ENCODE measurements at regions not wholly inside any gene's neighbourhood (a gene's known extent, or its start where the extent isn't known, plus 50 kb on each side); places are given as distances from the start of the nearest gene placed in this dataset.
"Not testable (repeated sequence)": the region's sequence is repeated elsewhere in the genome, so short reads cannot be mapped to it uniquely, and the experiment has no call there.

DNA sequence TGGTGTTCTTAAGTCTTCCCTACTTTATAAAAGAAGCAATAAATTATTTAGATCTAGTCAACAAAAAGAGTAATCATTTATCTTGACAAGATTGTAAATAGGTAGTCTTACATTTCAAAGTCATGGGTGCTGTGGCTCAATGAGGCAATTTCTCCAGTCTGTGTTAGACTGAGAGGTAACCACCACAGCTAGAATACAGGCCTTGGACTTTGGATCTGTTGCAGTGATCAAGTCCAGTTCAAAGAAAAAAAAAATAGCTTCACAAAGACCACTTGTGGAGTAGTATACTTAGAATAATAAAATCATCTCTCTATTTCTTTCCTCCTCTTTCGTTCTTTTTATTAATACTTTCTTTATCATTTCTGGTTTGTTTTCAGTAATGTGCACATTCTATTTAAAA is 93.1 kb upstream of the FSIP2 start:
- H3K9me3 Mint-ChIP-seq, result peaks cover 11% of the 10 kb centered on the region
- DNase-seq (ENCODE audit: low spot score) (no peak), ATAC-seq (no peak)
- H3K27me3 Mint-ChIP-seq, result no peaks in the 10 kb centered on the region
- H3K4me3 Mint-ChIP-seq, result no peak overlapping the region
- peaks cover 6% of the 10 kb centered on the region for H3K36me3 Mint-ChIP-seq
- H3K4me1 Mint-ChIP-seq (ENCODE audit: low read depth in 2 of 2), result no peaks in the 10 kb centered on the region
- H3K27ac Mint-ChIP-seq, result no peak overlapping the region

DNA sequence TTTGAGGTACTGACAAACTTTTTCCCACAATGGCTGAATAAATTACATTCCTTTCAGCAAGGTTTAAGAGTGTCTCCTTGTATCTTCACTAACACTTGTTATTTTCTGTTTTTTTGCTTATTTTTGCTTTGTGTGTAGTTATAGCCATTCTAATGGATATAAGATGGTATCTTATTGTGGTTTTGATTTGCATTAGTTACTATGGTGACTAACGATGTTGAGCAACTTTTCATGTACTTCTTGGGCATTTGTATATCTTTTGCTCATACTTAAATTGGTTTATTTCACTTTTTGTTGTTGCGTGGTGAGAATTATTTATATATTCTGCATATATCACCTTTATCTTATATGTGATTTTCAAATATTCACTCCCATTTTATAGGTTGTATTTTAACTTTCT is 79.9 kb upstream of the FSIP2 start:
- no peaks in the 10 kb centered on the region for H3K36me3 Mint-ChIP-seq
- no peak overlapping the region for H3K4me3 Mint-ChIP-seq
- ATAC-seq (no peak), DNase-seq (ENCODE audit: low spot score) (no peak)
- no peaks in the 10 kb centered on the region for H3K4me1 Mint-ChIP-seq (ENCODE audit: low read depth in 2 of 2)
- H3K27me3 Mint-ChIP-seq, result no peaks in the 10 kb centered on the region
- H3K9me3 Mint-ChIP-seq, result peaks cover 6% of the 10 kb centered on the region
- no peak overlapping the region for H3K27ac Mint-ChIP-seq

DNA sequence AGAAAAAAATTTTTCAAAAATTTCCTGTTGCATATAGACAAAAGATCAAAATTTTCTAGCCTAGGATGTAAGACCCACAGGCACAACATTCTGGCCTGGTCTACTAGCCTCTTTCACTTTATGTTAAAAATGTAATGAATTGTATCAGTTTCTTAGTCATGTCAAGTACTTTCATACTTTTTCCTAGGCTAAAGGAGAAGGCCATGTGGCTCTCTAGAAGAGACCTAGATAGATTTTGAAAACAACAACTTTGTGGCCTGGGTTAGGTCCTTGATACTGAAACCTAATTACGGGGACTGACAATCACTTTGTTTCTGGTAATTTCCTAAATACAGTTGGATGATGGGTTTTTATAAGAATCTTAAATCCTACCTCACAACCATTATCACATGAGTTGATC is 74.8 kb upstream of the FSIP2 start:
- H3K9me3 Mint-ChIP-seq, result peaks cover 21% of the 10 kb centered on the region

DNA sequence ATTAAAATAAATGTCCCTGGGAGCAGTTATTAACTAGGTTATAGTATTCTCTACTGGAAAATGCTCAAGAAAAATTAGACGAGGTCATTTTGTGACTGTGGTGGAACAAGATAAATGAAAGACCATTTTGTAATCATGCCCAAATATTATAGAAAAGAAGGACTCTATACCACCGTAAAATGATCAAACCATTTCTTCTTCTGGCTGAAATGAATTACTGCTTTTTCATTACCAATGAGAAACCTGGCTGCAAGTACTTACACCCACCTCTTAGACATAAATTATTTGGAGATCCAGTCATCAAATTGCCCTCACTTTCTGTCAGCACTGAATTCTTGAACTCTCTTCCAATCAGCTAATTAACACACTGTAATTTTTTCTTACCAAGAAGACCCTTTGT is 74.2 kb upstream of the FSIP2 start:
- Mint-ChIP-seq H3K27me3 (no peaks in the 10 kb centered on the region), H3K36me3 (no peaks in the 10 kb centered on the region), H3K4me3 (no peak overlapping the region), H3K9me3 (peaks cover 21% of the 10 kb centered on the region), H3K4me1 (ENCODE audit: low read depth in 2 of 2) (no peaks in the 10 kb centered on the region), H3K27ac (no peak overlapping the region)
- no peak for ATAC-seq
- no peak for DNase-seq (ENCODE audit: low spot score)

More for the DNA sequence above, 74.8 kb upstream of the FSIP2 start:
- H3K4me3 Mint-ChIP-seq, result no peak overlapping the region
- H3K27me3 Mint-ChIP-seq, result no peaks in the 10 kb centered on the region
- ATAC-seq, result no peak
- H3K27ac Mint-ChIP-seq, result no peak overlapping the region
- no peaks in the 10 kb centered on the region for H3K4me1 Mint-ChIP-seq (ENCODE audit: low read depth in 2 of 2)
- H3K36me3 Mint-ChIP-seq, result no peaks in the 10 kb centered on the region
- no peak for DNase-seq (ENCODE audit: low spot score)

DNA sequence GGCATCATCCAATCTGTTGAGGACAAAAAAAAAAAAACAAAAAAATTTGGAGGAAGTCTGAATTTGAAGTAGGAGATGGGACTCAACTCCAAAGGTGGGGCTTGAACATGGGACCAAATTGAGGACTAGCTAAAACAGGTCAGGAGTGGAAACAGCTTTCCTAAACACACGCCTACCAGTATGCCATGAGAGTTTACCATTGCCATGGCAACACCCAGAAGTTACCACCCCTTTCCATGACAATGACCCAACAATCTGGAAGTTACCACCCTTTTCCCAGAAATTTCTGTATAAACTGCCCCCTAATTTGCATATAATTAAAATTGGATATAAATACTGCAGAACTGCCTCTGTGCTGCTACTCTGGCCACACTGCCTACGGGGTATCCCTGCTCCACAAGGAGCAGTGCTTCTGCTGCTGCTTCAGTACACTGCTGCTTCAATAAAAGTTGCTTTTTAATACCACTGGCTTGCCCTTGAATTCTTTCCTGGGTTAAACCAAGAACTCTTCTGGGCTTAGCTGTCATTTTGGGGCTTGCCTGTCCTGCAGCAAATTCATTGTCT is 73.3 kb upstream of the FSIP2 start:
- no peak overlapping the region for H3K4me3 Mint-ChIP-seq
- no peaks in the 10 kb centered on the region for H3K36me3 Mint-ChIP-seq
- ATAC-seq (no peak), DNase-seq (ENCODE audit: low spot score) (no peak)
- H3K27me3 Mint-ChIP-seq, result no peaks in the 10 kb centered on the region
- no peak overlapping the region for H3K27ac Mint-ChIP-seq
- H3K9me3 Mint-ChIP-seq, result peaks cover 21% of the 10 kb centered on the region
- H3K4me1 Mint-ChIP-seq (ENCODE audit: low read depth in 2 of 2), result no peaks in the 10 kb centered on the region

DNA sequence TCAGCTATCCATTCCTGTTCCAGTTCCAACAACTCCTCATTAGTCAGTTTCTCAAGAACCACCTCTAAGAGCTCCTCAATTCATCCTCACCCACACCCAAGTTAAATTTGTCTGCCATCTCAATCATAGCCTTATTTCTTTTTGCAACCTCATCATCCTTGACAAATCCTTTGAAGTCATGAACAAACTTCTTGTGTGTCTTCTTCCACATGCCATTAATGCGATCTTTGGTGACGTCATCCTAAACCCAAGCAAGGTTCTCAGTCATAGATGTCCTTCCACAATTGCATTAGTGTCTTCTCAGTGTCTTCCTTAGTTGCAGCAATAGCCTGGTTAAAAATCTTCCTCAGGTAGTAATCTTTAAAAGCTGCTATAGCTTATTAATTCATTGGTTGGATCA is 71.2 kb upstream of the FSIP2 start:
- Mint-ChIP-seq H3K27ac (no peak overlapping the region), H3K4me3 (no peak overlapping the region), H3K27me3 (no peaks in the 10 kb centered on the region), H3K9me3 (peaks cover 25% of the 10 kb centered on the region), H3K4me1 (ENCODE audit: low read depth in 2 of 2) (no peaks in the 10 kb centered on the region), H3K36me3 (no peaks in the 10 kb centered on the region)
- ATAC-seq, result no peak
- DNase-seq (ENCODE audit: low spot score), result no peak

DNA sequence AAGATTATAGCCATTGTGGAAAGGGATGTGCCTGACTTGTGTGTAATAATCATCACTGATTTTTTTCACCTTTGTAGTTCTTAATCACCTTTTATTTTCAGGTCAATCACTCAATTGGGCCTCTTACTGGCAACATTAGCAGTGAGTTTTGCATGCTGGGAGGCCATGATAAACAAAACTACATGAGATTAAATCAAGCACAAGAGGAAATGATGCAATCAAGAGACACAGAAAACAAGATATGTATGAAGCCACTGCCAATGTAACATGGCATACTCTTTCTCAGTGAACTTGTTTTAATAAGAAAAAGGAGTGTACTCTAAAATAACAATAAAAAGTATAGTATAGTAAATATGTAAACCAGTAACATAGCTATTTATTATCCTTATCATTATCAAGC is 69.9 kb upstream of the FSIP2 start:
- Mint-ChIP-seq H3K36me3 (no peaks in the 10 kb centered on the region), H3K9me3 (peaks cover 29% of the 10 kb centered on the region), H3K4me3 (no peak overlapping the region), H3K4me1 (ENCODE audit: low read depth in 2 of 2) (no peaks in the 10 kb centered on the region), H3K27me3 (no peaks in the 10 kb centered on the region), H3K27ac (no peak overlapping the region)
- no peak for ATAC-seq
- no peak for DNase-seq (ENCODE audit: low spot score)

DNA sequence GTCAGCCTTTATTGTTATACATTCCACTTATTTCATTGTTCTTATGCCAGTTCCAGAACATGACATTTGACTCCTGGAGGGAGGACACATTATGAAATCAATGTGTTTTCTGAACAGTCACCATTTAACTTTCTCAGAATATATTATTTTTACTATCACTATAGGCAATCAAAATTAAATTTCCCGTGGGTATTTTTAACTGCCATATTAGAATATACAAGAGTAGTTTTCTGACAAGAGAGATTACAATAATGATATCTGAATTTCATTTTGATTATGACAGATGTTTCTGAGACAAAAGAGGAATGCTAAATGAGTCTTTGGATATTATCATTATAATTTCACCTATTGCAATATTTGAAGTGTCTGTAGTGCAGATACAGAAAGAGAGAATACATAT is 64.4 kb upstream of the FSIP2 start:
- Mint-ChIP-seq H3K27me3 (no peaks in the 10 kb centered on the region), H3K4me3 (no peak overlapping the region), H3K4me1 (ENCODE audit: low read depth in 2 of 2) (no peaks in the 10 kb centered on the region), H3K27ac (no peak overlapping the region), H3K36me3 (no peaks in the 10 kb centered on the region), H3K9me3 (peaks cover 13% of the 10 kb centered on the region)
- ATAC-seq (no peak), DNase-seq (ENCODE audit: low spot score) (no peak)

DNA sequence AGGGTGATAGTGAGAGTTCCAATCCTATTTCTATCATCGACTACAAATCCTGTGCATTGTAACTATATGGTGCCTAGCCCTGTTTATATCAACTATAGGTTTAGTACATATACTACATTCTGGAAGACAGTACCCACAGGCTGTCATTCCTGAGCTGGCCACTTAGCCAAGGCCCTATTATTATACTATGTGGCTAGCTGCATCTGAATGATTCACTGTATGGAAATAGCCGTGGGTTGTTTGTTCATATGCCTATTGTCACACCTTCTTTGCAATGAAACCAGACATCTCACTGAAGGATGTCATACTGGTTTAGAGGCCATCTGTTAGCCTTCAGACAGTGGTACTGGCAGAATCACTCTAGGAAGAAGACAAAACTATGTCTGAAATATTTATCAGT is 62.3 kb upstream of the FSIP2 start:
- no peak for ATAC-seq
- Mint-ChIP-seq H3K36me3 (no peaks in the 10 kb centered on the region), H3K9me3 (peaks cover 8% of the 10 kb centered on the region)

DNA sequence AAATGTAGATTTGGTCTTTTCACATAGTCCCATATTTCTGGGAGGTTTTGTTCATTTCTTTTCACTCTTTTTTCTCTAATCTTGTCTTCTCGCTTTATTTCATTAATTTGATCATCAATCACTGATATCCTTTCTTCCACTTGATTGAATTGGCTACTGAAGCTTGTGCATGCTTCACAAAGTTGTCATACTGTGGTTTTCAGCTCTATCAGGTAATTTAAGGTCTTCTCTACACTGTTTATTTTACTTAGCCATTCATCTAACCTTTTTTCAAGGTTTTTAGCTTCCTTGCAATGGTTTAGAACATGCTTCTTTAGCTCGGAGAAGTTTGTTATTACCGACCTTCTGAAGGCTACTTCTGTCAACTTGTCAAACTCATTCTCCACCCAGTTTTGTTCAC is 51.6 kb upstream of the FSIP2 start:
- not testable (repeated sequence) for DNase-seq (ENCODE audit: low spot score); H3K4me3 Mint-ChIP-seq; H3K4me1 Mint-ChIP-seq (ENCODE audit: low read depth in 2 of 2); ATAC-seq; H3K27me3 Mint-ChIP-seq; H3K27ac Mint-ChIP-seq
- H3K9me3 Mint-ChIP-seq, result peaks cover 25% of the 10 kb centered on the region
- H3K36me3 Mint-ChIP-seq, result peaks cover 16% of the 10 kb centered on the region

More for the DNA sequence above, 62.3 kb upstream of the FSIP2 start:
- H3K4me1 Mint-ChIP-seq (ENCODE audit: low read depth in 2 of 2), result no peaks in the 10 kb centered on the region
- no peak overlapping the region for H3K4me3 Mint-ChIP-seq
- H3K27me3 Mint-ChIP-seq, result no peaks in the 10 kb centered on the region
- DNase-seq (ENCODE audit: low spot score), result no peak
- no peak overlapping the region for H3K27ac Mint-ChIP-seq

DNA sequence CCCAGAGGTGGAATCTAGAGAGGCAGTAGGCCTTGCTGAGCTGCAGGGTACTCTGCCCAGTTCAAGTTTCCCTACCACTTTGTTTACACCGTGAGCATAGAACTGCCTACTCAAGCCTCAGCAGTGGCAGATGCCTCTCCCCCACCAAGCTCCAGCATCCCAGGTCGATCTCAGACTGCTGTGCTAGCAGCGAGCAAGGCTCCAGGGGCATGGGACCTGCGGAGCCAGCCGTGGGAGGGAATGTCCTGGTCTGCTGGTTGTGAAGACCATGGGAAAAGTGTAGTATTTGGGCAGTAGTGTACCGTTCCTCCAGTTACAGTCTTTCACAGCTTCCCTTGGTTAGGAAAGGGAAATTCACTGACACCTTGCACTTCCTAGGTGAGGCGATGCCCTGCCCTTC is 50.6 kb upstream of the FSIP2 start:
- Mint-ChIP-seq H3K36me3 (peaks cover 16% of the 10 kb centered on the region), H3K27me3 (no peaks in the 10 kb centered on the region), H3K9me3 (peaks cover 28% of the 10 kb centered on the region), H3K4me1 (ENCODE audit: low read depth in 2 of 2) (no peaks in the 10 kb centered on the region), H3K4me3 (no peak overlapping the region), H3K27ac (no peak overlapping the region)
- DNase-seq (ENCODE audit: low spot score), result no peak
- no peak for ATAC-seq

All from natural killer cell treated with Interleukin-12 subunit alpha and Interleukin-12 subunit beta and Interleukin-15 and Interleukin-18, amount 100 ng/mL, for 72 hours (primary cell).